Common myeloid progenitor, CD34-positive (primary cell): ENCODE measurements at regions not wholly inside any gene's neighbourhood (a gene's known extent, or its start where the extent isn't known, plus 50 kb on each side); places are given as distances from the start of the nearest gene placed in this dataset.
"Not testable (repeated sequence)": the region's sequence is repeated elsewhere in the genome, so short reads cannot be mapped to it uniquely, and the experiment has no call there.

Source experiments
- CTCF ChIA-PET: fragments of 350-600 bp; sonication (Branson Sonifier 250); formaldehyde crosslinking; loops from one replicate; lab custom pipeline; 2021; ENCODE audit warnings: antibody characterized with exemption; lab: Charles Lee
- POLR2A ChIA-PET: fragments of 350-600 bp; sonication (Branson Sonifier 250); formaldehyde crosslinking; loops from one replicate; lab custom pipeline; 2021; ENCODE audit warnings: antibody characterized with exemption; lab: Charles Lee
- DNase-seq, 3 donors: peaks; one replicate each; pipeline versions ENCODE4 v3.0.0 to v3.0.0-alpha.2; 2013
- H3K27ac ChIP-seq, 2 experiments: 1 replicate in 1 of 2; 2 replicates in 1 of 2; pipeline ENCODE4 v1.7.0; 2013; ENCODE audit warnings: inconsistent platforms in 2 of 2, low read length in 2 of 2, mild to moderate bottlenecking in 2 of 2, low read depth in 1 of 2, moderate library complexity in 1 of 2; ENCODE audit not compliant: severe bottlenecking in 2 of 2, insufficient read depth in 1 of 2, poor library complexity in 1 of 2
- H3K27me3 ChIP-seq, 5 experiments: replicated peaks in 2 of 5; 1 replicate in 3 of 5; 2 replicates in 2 of 5; pipeline versions ENCODE4 v1.6.1 to v1.7.0; 2013; ENCODE audit warnings: low read length in 4 of 5, mild to moderate bottlenecking in 2 of 5, moderate library complexity in 2 of 5, inconsistent platforms in 1 of 5; ENCODE audit not compliant: insufficient read depth in 5 of 5, control insufficient read depth in 4 of 5
- H3K36me3 ChIP-seq, 4 experiments: 1 replicate in 2 of 4; 2 replicates in 2 of 4; pipeline versions ENCODE4 v1.6.1 to v1.7.0; 2013; ENCODE audit warnings: low read length in 3 of 4, control low read depth in 1 of 4, mild to moderate bottlenecking in 1 of 4; ENCODE audit not compliant: control insufficient read depth in 4 of 4, insufficient read depth in 4 of 4
- H3K4me1 ChIP-seq, 4 experiments: 1 replicate in 3 of 4; 2 replicates in 1 of 4; pipeline versions ENCODE4 v1.6.1 to v1.7.1; 2013; ENCODE audit warnings: low read length in 3 of 4, mild to moderate bottlenecking in 3 of 4, control low read depth in 1 of 4, inconsistent platforms in 1 of 4, moderate library complexity in 1 of 4; ENCODE audit not compliant: control insufficient read depth in 4 of 4, insufficient read depth in 4 of 4; ENCODE audit errors: control extremely low read depth in 1 of 4
- H3K4me3 ChIP-seq, 7 experiments: 1 replicate in 4 of 7; 2 replicates in 3 of 7; pipeline versions ENCODE4 v1.5.1 to v1.7.0; 2013; ENCODE audit warnings: mild to moderate bottlenecking in 7 of 7, low read length in 6 of 7, moderate library complexity in 6 of 7, inconsistent platforms in 2 of 7, low read depth in 2 of 7, control low read depth in 1 of 7; ENCODE audit not compliant: insufficient read depth in 4 of 7, control insufficient read depth in 1 of 7; ENCODE audit errors: extremely low read depth in 1 of 7
- H3K9me3 ChIP-seq, 5 experiments: 1 replicate in 4 of 5; 2 replicates in 1 of 5; pipeline versions ENCODE4 v1.6.1 to v1.7.1; 2013; ENCODE audit warnings: low read length in 4 of 5, mild to moderate bottlenecking in 2 of 5, inconsistent platforms in 1 of 5, low read depth in 1 of 5, moderate library complexity in 1 of 5; ENCODE audit not compliant: control insufficient read depth in 4 of 5, insufficient read depth in 2 of 5; ENCODE audit errors: control extremely low read depth in 1 of 5
- WGBS: methylation state at CpG from one replicate; pipeline ENCODE4 v1.1.5; 2013; ENCODE audit not compliant: insufficient coverage; 5-methylcytosine and 5-hydroxymethylcytosine counted together

DNA sequence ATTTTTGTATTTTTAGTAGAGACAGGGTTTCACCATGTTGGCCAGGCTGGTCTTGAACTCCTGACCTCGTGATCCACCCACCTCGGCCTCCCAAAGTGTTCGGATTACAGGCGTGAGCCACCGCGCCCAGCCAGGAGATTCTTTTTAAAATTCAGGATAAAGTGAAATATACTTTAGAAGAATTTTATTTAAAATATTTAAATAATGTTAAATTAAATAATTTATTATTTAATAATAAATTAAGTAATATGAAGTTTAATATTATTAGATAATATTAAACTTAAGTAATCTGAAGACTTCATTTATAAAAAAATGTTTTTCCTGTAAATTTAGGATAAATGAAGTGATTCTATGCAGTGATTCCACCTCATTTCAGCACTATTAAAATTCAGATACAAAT lies 175.2 kb upstream of the NANOGP8 start:
- H3K27me3 ChIP-seq, H3K9me3 ChIP-seq, H3K27ac ChIP-seq, H3K36me3 ChIP-seq, POLR2A ChIA-PET, DNase-seq, H3K4me1 ChIP-seq, H3K4me3 ChIP-seq, CTCF ChIA-PET: not testable (repeated sequence)
- no CpG with 5 or more reads among the region's 6 CpGs for WGBS

DNA sequence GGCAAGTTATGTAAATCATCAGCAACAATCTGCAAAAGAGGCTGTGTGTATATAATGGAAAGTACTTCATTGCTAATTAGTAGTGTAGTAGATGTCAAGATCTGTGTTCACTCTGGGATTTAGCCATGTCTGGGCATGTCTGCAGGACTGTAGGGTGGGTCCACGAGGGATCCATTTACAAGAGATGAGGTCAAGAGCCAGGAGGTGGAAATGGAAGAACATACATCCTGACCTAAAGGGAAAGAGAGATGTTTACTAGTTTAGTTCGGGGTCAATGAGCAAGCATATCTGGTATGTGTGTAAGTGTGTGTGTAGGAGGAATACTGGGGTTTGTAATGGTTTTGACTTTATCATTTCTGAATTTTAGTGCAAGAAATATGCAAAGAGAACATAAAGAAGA lies 171.5 kb upstream of the NANOGP8 start:
- Histone ChIP-seq H3K27ac (no peak overlapping the region), H3K9me3 (no peaks in the 10 kb centered on the region), H3K27me3 (no peaks in the 10 kb centered on the region), H3K36me3 (no peaks in the 10 kb centered on the region), H3K4me1 (no peaks in the 10 kb centered on the region), H3K4me3 (no peak overlapping the region)
- CTCF ChIA-PET = no interaction called here
- POLR2A ChIA-PET = no interaction called here
- DNase-seq = no peak
- 92% methylated on average over 2 of the region's 2 CpGs for WGBS

- Histone ChIP-seq H3K4me1 (no peaks in the 10 kb centered on the region), H3K27ac (no peak overlapping the region), H3K36me3 (no peaks in the 10 kb centered on the region), H3K27me3 (no peaks in the 10 kb centered on the region), H3K9me3 (no peaks in the 10 kb centered on the region), H3K4me3 (no peak overlapping the region)
- POLR2A ChIA-PET = no interaction called here
- no CpG with 5 or more reads among the region's 2 CpGs for WGBS
- DNase-seq = no peak
- CTCF ChIA-PET = no interaction called here
These were observed 171.0 kb upstream of the NANOGP8 start for GRCh38 chr15:35256141-35256540.

DNA sequence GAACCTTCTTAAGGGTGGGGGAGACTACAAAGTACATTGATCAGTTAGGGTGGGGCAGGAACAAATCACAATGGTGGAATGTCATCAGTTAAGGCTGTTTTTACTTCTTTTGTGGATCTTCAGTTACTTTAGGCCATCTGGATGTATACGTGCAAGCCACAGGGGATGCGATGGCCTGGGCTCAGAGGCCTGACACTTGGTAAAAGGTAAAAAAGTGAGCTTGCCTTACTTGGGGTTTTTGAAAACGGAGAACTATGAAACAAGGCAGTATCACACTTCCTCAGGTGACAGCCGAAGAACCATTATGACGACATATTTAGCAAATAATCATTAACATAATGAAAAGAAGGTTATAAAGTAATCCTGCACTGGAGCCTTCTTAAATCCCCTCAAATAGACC lies 169.8 kb upstream of the NANOGP8 start:
- H3K27me3 ChIP-seq, CTCF ChIA-PET, H3K27ac ChIP-seq, H3K4me3 ChIP-seq, H3K36me3 ChIP-seq, H3K9me3 ChIP-seq, POLR2A ChIA-PET, DNase-seq, H3K4me1 ChIP-seq: not testable (repeated sequence)
- 100% methylated on average over 2 of the region's 5 CpGs for WGBS

- CTCF ChIA-PET = interaction anchor here (0.6 kb wide), 1 partner anchor 505 kb away, joined by 3 read pairs; no protein-coding TSS in a partner anchor
- no peaks in the 10 kb centered on the region for H3K27me3 ChIP-seq
- no peak overlapping the region for H3K27ac ChIP-seq
- no peak overlapping the region for H3K4me3 ChIP-seq
- H3K36me3 ChIP-seq = no peaks in the 10 kb centered on the region
- H3K9me3 ChIP-seq = no peaks in the 10 kb centered on the region
- no peak for DNase-seq
- 100% methylated on average over 1 of the region's 1 CpG for WGBS
- POLR2A ChIA-PET = no interaction called here
- H3K4me1 ChIP-seq = no peaks in the 10 kb centered on the region
These were observed 169.0 kb upstream of the NANOGP8 start for GRCh38 chr15:35254062-35254461.

DNA sequence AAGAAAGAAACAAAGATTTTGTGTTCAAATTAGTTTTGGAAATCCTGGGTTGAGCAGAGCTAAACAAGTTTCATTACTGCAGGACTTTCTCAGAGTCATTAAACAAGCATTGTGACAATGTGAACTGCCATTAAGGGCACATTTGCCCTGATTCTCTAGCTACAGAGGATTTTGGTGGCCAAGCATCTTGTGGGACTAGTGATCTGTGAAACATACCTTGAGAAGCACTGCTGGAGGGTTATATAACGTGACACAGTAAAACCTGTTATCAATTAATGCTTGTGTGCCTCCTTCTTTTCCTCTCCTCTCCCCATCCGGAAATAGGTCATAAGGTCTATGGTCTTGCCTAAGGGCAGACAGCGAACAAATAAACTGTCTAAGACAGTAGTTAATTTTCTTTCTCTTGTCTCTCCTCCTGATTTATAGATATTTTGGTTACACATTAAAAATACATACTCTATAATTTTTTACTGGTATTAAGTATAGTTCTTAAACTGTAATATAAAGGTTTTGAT lies 167.3 kb upstream of the NANOGP8 start:
- H3K36me3 ChIP-seq = no peaks in the 10 kb centered on the region
- POLR2A ChIA-PET = no interaction called here
- H3K9me3 ChIP-seq = no peaks in the 10 kb centered on the region
- 100% methylated on average over 1 of the region's 3 CpGs for WGBS
- no peaks in the 10 kb centered on the region for H3K4me1 ChIP-seq
- no peak overlapping the region for H3K27ac ChIP-seq
- no peaks in the 10 kb centered on the region for H3K27me3 ChIP-seq
- DNase-seq = no peak
- no peak overlapping the region for H3K4me3 ChIP-seq
- CTCF ChIA-PET = no interaction called here

DNA sequence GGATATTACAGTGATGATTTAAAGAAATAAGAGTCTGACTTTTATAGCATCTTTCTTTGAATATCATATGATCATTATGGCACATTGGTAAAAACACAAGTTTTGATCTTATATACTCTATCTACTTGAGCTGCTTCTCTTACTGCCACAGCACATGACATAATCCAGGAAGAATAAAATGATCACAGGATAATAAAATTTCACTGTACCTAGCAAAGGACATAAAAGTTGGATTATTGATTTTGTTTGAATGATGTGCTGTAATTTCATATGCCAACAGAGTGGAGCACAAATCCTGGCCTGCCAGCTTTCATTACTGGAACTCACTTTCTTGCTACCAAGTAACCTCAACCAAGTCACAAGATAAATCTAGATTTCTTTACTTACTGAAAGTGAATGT lies 162.1 kb upstream of the NANOGP8 start:
- Histone ChIP-seq H3K4me3 (no peak overlapping the region), H3K27me3 (no peaks in the 10 kb centered on the region), H3K4me1 (no peaks in the 10 kb centered on the region), H3K9me3 (no peaks in the 10 kb centered on the region), H3K36me3 (no peaks in the 10 kb centered on the region), H3K27ac (no peak overlapping the region)
- ChIA-PET CTCF (no interaction called here), POLR2A (no interaction called here)
- DNase-seq = no peak
